LNCaP clone FGC (cell line): ENCODE measurements at regions not wholly inside any gene's neighbourhood (a gene's known extent, or its start where the extent isn't known, plus 50 kb on each side); places are given as distances from the start of the nearest gene placed in this dataset.

ENCODE experiments used
- DNase-seq: peaks from one replicate; pipeline ENCODE4 v3.0.0-alpha.2; 2011; ENCODE audit warnings: low read depth
- H3K4me3 ChIP-seq: 2 replicates; pipeline ENCODE4 v1.5.1; 2011; ENCODE audit warnings: mild to moderate bottlenecking, low read depth, low read length, control low read depth
- CTCF ChIP-seq: IDR thresholded peaks from 2 replicates; pipeline ENCODE4 v1.5.1; 2012; ENCODE audit warnings: mild to moderate bottlenecking; ENCODE audit not compliant: control insufficient read depth, insufficient read depth; ENCODE audit errors: extremely low read depth

GRCh38 chr9:15048772-15049171, 138.5 kb upstream of the FREM1 start:
- no peak overlapping the region for H3K4me3 ChIP-seq
- TF ChIP-seq CTCF, result no peak
- no peak for DNase-seq

- no peak for DNase-seq
- TF ChIP-seq CTCF, result no peak
- H3K4me3 ChIP-seq, result no peak overlapping the region
Measured at GRCh38 chr9:15047028-15047551, 136.9 kb upstream of the FREM1 start.

- H3K4me3 ChIP-seq, result no peak overlapping the region
- no peak for DNase-seq
- TF ChIP-seq CTCF, result no peak
Measured at GRCh38 chr9:15033316-15033715, 123.1 kb upstream of the FREM1 start.

GRCh38 chr9:15032860-15033259, 122.6 kb upstream of the FREM1 start:
- DNase-seq, result no peak
- TF ChIP-seq CTCF, result no peak
- H3K4me3 ChIP-seq, result no peak overlapping the region

GRCh38 chr9:15021146-15021545, 110.9 kb upstream of the FREM1 start:
- no peak overlapping the region for H3K4me3 ChIP-seq
- TF ChIP-seq CTCF, result no peak
- no peak for DNase-seq

GRCh38 chr9:15018096-15018637, 107.9 kb upstream of the FREM1 start:
- no peak for TF ChIP-seq CTCF
- no peak overlapping the region for H3K4me3 ChIP-seq
- no peak for DNase-seq

- no peak for DNase-seq
- H3K4me3 ChIP-seq, result no peak overlapping the region
- TF ChIP-seq CTCF, result no peak
Measured at GRCh38 chr9:15010581-15010980, 100.4 kb upstream of the FREM1 start.
